ENCODE measurements at regions not wholly inside any gene's neighbourhood (a gene's known extent, or its start where the extent isn't known, plus 50 kb on each side); places are given as distances from the start of the nearest gene placed in this dataset.

DNA sequence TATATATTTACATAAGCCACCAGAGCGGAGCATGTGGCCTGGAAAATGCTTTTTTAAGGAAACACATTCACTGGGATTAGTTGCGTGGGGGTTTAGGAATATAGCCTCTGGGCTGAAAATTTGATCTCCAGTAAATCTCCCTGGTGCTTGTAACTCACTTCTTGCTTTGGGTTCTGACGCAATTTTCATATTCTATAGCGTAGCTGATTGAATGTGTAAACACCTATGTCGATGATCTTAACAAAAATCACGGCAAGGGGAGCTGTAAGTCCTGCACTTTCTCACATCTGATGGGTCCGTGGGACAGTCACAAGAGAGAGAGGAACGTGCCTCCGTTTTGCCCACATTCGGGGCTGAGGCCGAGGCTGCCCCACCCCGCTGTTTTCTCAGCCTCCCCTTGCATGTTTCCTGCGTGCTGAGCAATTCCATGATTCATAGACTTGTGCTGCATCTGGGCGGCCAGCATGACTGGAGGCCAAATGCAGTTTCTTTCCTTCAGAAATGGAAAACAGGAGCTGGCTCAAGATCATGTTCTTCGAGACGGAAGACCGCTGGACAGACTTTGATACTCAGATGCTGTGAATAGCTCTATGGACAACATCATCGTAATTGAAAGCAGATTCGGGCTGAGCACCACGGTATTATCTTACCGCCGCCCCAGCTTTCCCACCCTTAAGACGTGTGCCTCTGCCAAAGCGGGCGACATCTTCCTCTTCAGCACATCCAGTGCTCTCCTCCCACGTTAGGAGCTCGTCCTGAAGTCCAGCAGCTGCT lies 109.2 kb downstream of the TMEM18 start:
- Histone ChIP-seq H3K36me3 (no peaks in the 10 kb centered on the region), H4K20me1 (no peaks in the 10 kb centered on the region; a peak in 1 of 22 replicates), H3K4me3 (no peak overlapping the region), H3K9ac (no peak overlapping the region), H3K4me1 (peaks cover 0 to 3% (median 0%) of the 10 kb centered on the region in 10 experiments; a peak in 3 of 20 replicates), H3K4me2 (no peak overlapping the region), H3K27me3 (no peaks in the 10 kb centered on the region), H3K9me3 (replicated peaks in 1 of 11) (peaks cover 8 to 23% (median 20%) of the 10 kb centered on the region in 11 experiments), H3K27ac (no peak overlapping the region)
- TF ChIP-seq Cebpa-rat (IDR thresholded peaks at IDR 0.05), result no peak

DNA sequence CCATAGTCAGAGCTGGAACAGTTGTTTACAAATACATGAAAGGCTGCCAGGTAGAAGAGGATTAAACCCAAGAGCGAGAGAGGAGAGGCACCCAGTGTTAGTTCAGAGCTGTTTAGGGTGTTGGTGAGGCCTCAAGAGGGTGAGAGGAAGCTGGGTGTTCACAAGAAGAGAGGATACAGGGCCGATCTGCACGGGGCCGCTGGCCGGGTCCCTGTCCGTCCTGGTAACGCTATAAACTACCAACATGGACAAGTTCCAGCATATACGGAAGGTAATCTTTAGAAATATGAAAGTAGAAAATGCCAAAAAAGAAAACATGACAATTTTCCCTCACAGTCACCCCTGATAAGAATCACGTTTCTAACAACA lies 109.7 kb downstream of the TMEM18 start:
- Histone ChIP-seq H3K4me3 (no peak overlapping the region), H3K9me3 (replicated peaks in 1 of 11) (peaks cover 8 to 23% (median 20%) of the 10 kb centered on the region in 11 experiments), H3K27ac (no peak overlapping the region), H3K9ac (no peak overlapping the region), H4K20me1 (no peaks in the 10 kb centered on the region; a peak in 1 of 22 replicates), H3K36me3 (no peaks in the 10 kb centered on the region), H3K4me2 (no peak overlapping the region), H3K4me1 (peaks cover 0 to 9% (median 0%) of the 10 kb centered on the region in 10 experiments; a peak in 3 of 20 replicates), H3K27me3 (no peaks in the 10 kb centered on the region)
- no peak for TF ChIP-seq Cebpa-rat (IDR thresholded peaks at IDR 0.05)

GRCh38 chr2:566379-567313 lies 110.6 kb downstream of the TMEM18 start:
- Histone ChIP-seq H3K4me2 (no peak overlapping the region), H3K4me1 (peaks cover 0 to 9% (median 0%) of the 10 kb centered on the region in 10 experiments; a peak in 3 of 20 replicates), H3K27me3 (no peaks in the 10 kb centered on the region), H3K9me3 (replicated peaks in 1 of 11) (peaks cover 7 to 15% (median 12%) of the 10 kb centered on the region in 11 experiments), H3K9ac (no peak overlapping the region), H4K20me1 (no peaks in the 10 kb centered on the region; a peak in 1 of 22 replicates), H3K4me3 (no peak overlapping the region), H3K27ac (no peak overlapping the region), H3K36me3 (no peaks in the 10 kb centered on the region)
- no peak for TF ChIP-seq Cebpa-rat (IDR thresholded peaks at IDR 0.05)

- no peaks in the 10 kb centered on the region for H3K36me3 ChIP-seq
- H3K9ac ChIP-seq, result no peak overlapping the region
- H3K27me3 ChIP-seq, result no peaks in the 10 kb centered on the region
- no peak overlapping the region for H3K4me3 ChIP-seq
- H4K20me1 ChIP-seq, result no peaks in the 10 kb centered on the region; a peak in 2 of 22 replicates
- TF ChIP-seq Cebpa-rat (IDR thresholded peaks at IDR 0.05), result no peak
- peaks cover 0 to 9% (median 0%) of the 10 kb centered on the region in 10 experiments; a peak in 3 of 20 replicates for H3K4me1 ChIP-seq
- no peak overlapping the region for H3K27ac ChIP-seq
- H3K4me2 ChIP-seq, result no peak overlapping the region
- no peaks in the 10 kb centered on the region for H3K9me3 ChIP-seq (replicated peaks in 1 of 11)
Observed at GRCh38 chr2:564471-565181, 112.6 kb downstream of the TMEM18 start.

DNA sequence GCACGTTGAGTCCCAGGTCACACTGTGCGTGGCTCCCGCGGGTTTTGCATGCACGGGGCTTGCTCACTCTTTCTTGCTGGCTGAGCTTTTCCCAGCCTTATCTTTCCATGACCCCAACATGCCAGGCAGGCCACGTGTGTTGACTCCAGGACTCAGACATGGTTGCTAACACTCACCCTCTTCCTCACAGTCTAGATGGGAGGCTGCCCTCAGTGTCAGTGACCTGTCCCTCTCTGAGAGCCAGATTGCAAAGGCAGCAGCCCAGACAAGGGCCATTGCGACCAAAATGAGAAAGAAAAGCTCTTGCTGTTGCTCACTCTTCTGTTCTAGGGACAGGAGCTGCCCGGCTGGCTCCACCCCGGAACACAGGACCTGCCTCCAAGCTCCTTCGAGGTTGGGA lies 113.7 kb downstream of the TMEM18 start:
- Histone ChIP-seq H3K9ac (no peak overlapping the region), H3K27ac (no peak overlapping the region), H3K36me3 (no peaks in the 10 kb centered on the region), H3K27me3 (no peaks in the 10 kb centered on the region), H3K4me1 (peaks cover 0 to 9% (median 0%) of the 10 kb centered on the region in 10 experiments; a peak in 3 of 20 replicates), H3K9me3 (replicated peaks in 1 of 11) (no peaks in the 10 kb centered on the region), H3K4me2 (no peak overlapping the region), H4K20me1 (no peaks in the 10 kb centered on the region; a peak in 2 of 22 replicates), H3K4me3 (no peak overlapping the region)
- TF ChIP-seq Cebpa-rat (IDR thresholded peaks at IDR 0.05), result no peak

DNA sequence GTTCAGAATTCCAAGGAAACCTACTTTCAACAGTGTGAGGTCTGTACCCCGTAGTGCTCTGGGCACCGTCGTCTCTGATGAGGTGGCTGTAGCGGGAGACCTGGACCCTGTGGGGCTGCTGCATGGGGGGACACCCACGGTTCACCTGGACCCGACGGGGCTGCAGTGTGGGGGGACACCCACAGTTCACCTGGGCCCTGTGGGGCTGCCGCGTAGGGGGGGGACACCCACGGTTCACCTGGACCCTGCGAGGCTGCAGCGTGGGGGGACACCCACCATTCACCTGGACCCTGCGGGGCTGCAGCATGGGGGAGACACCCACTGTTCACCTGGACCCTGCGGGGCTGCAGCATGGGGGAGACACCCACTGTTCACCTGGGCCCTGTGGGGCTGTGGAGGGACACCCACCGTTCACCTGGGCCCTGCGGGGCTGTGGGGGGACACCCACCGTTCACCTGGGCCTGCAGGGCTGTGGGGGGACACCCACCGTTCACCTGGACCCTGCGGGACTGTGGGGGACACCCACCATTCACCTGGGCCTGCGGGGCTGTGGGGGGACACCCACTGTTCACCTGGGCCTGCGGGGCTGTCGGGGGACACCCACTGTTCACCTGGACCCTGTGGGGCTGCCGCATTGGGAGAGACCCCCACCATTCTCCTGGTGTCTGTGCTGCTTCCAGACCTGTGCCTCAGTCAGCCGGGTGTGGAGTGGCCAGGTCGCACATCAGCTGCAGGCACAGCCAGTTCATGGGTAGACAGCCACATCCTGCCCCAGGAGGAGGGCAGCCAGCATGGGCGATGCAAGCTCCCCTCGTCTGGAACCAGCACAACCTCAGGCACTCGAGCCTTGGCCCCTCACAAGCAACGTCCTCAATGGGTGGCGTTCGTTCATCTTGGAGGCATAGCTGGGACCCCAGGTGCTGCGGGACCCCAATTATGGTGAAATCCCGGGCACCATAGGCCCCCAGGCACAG lies 114.5 kb downstream of the TMEM18 start:
- no peak for TF ChIP-seq Cebpa-rat (IDR thresholded peaks at IDR 0.05)
- H4K20me1 ChIP-seq, result no peaks in the 10 kb centered on the region; a peak in 2 of 22 replicates
- H3K9me3 ChIP-seq (replicated peaks in 1 of 11), result no peaks in the 10 kb centered on the region
- H3K36me3 ChIP-seq, result no peaks in the 10 kb centered on the region
- H3K27me3 ChIP-seq, result no peaks in the 10 kb centered on the region
- H3K27ac ChIP-seq, result no peak overlapping the region
- H3K4me3 ChIP-seq, result no peak overlapping the region
- H3K4me2 ChIP-seq, result peak overlapping the region in 3 of 11 experiments; percentile 3 to 18 (median 5); a peak in 2 of 22 replicates
- H3K4me1 ChIP-seq, result peaks cover 0 to 9% (median 0%) of the 10 kb centered on the region in 10 experiments; a peak in 3 of 20 replicates
- H3K9ac ChIP-seq, result no peak overlapping the region

DNA sequence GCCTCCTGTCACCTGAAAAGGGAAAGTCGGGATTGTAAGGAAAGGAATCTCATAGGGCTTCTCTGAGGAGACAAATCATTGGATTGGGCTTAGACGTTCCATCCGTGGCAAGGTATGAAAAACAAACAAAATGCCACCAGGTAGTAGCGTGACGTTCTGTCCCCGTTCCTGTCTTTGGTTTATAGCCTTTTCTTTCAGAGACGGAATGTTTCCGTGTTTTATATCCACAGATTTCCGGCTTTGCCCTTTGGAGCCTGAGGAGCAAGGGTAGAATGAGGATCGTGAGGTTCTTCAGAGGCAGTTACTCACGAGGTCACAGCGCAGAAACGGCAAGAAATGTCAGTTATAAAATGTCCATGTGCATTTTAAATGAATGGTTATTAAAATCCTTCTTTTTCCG lies 118.3 kb downstream of the TMEM18 start:
- Histone ChIP-seq H3K4me1 (peaks cover 10 to 28% (median 17%) of the 10 kb centered on the region in 10 experiments; a peak in 19 of 20 replicates), H3K27me3 (no peaks in the 10 kb centered on the region; a peak in 1 of 22 replicates), H3K36me3 (no peaks in the 10 kb centered on the region), H3K4me3 (no peak overlapping the region), H3K27ac (no peak overlapping the region), H3K9me3 (replicated peaks in 1 of 11) (no peaks in the 10 kb centered on the region), H3K4me2 (no peak overlapping the region), H3K9ac (no peak overlapping the region), H4K20me1 (no peaks in the 10 kb centered on the region; a peak in 2 of 22 replicates)
- TF ChIP-seq Cebpa-rat (IDR thresholded peaks at IDR 0.05), result no peak

DNA sequence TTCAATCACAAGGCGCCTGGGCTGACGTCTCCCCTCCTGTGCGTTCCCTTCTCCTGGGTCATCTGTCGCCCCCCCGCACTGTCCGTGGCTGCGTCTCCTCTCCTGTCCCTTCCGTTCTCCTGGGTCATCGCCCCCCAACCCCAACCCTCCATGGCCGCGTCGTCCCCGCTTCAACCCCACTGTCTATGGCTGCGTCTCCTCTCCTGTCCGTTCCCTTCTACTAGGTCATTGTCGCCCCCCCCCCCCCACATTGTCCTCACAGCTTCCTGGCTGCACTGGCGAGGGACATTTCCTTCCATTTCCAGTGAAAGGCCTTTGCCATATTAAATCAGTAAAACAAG lies 118.9 kb downstream of the TMEM18 start:
- H3K4me3 ChIP-seq, result no peak overlapping the region
- H3K4me2 ChIP-seq, result no peak overlapping the region
- no peak for TF ChIP-seq Cebpa-rat (IDR thresholded peaks at IDR 0.05)
- H4K20me1 ChIP-seq, result no peaks in the 10 kb centered on the region; a peak in 2 of 22 replicates
- H3K27ac ChIP-seq, result no peak overlapping the region
- H3K36me3 ChIP-seq, result no peaks in the 10 kb centered on the region
- no peaks in the 10 kb centered on the region; a peak in 2 of 22 replicates for H3K27me3 ChIP-seq
- no peaks in the 10 kb centered on the region for H3K9me3 ChIP-seq (replicated peaks in 1 of 11)
- no peak overlapping the region for H3K9ac ChIP-seq
- peaks cover 16 to 33% (median 24%) of the 10 kb centered on the region in 10 experiments for H3K4me1 ChIP-seq
